Anterior cingulate cortex (tissue), 58 donors: ENCODE measurements at regions not wholly inside any gene's neighbourhood (a gene's known extent, or its start where the extent isn't known, plus 50 kb on each side); places are given as distances from the start of the nearest gene placed in this dataset.
"Not testable (repeated sequence)": the region's sequence is repeated elsewhere in the genome, so short reads cannot be mapped to it uniquely, and the experiment has no call there.

Experiments
- DNase-seq, 58 donors: peaks; one replicate each; lab custom pipeline; 2025; lab: John Stamatoyannopoulos, UW

- no peak for DNase-seq
Measured at GRCh38 chr15:31177951-31178350, 76.4 kb upstream of the TRPM1 start.

GRCh38 chr15:31178705-31179104 is 77.2 kb upstream of the TRPM1 start:
- DNase-seq: no peak

GRCh38 chr15:31179693-31180092 is 78.2 kb upstream of the TRPM1 start:
- DNase-seq: no peak

- DNase-seq: no peak
Measured at GRCh38 chr15:31193291-31193690, 91.8 kb upstream of the TRPM1 start.

GRCh38 chr15:31195871-31196270 is 94.3 kb upstream of the TRPM1 start:
- DNase-seq: no peak

- DNase-seq: no peak
Measured at GRCh38 chr15:31197497-31198414, 96.2 kb upstream of the TRPM1 start.

- peak in 40 of 58 donors; percentile 19 to 77 (median 40) for DNase-seq
Measured at GRCh38 chr15:31200735-31201151, 99.2 kb upstream of the TRPM1 start.

GRCh38 chr15:31202953-31203352 is 101.4 kb upstream of the TRPM1 start:
- DNase-seq: no peak

- DNase-seq: no peak
Measured at GRCh38 chr15:31203999-31204398, 102.5 kb upstream of the TRPM1 start.

GRCh38 chr15:31206386-31207181 is 105.1 kb upstream of the TRPM1 start:
- no peak for DNase-seq

- DNase-seq: no peak
Measured at GRCh38 chr15:31207246-31207645, 105.7 kb upstream of the TRPM1 start.

- not testable (repeated sequence) for DNase-seq
Measured at GRCh38 chr15:31207861-31208260, 106.3 kb upstream of the TRPM1 start.

- DNase-seq: no peak
Measured at GRCh38 chr15:31208817-31209216, 107.3 kb upstream of the TRPM1 start.

- no peak for DNase-seq
Measured at GRCh38 chr15:31211353-31211752, 109.8 kb upstream of the TRPM1 start.

GRCh38 chr15:31212326-31213080 is 111.0 kb upstream of the TRPM1 start:
- DNase-seq: no peak

- DNase-seq: no peak
Measured at GRCh38 chr15:31214158-31214863, 112.3 kb upstream of the KLF13 start.

GRCh38 chr15:31214864-31215489 is 111.7 kb upstream of the KLF13 start:
- DNase-seq: peak in 9 of 58 donors; percentile 16 to 41 (median 30)

- DNase-seq: peak in 50 of 58 donors; percentile 25 to 78 (median 64)
Measured at GRCh38 chr15:31215490-31216214, 111.0 kb upstream of the KLF13 start.
